B cell (primary cell): ENCODE measurements at regions not wholly inside any gene's neighbourhood (a gene's known extent, or its start where the extent isn't known, plus 50 kb on each side); places are given as distances from the start of the nearest gene placed in this dataset.

Source experiments
- CTCF ChIP-seq: fragments of 200-600 bp; IDR thresholded peaks from one replicate; pipeline ENCODE4 v1.8.0; 2022; ENCODE audit warnings: antibody characterized with exemption, mild to moderate bottlenecking
- EZH2 ChIP-seq: IDR thresholded peaks from 2 replicates; pipeline ENCODE4 v1.6.1; 2012; ENCODE audit warnings: borderline replicate concordance, low read depth, mild to moderate bottlenecking, moderate library complexity, low read length; ENCODE audit not compliant: insufficient read depth, poor library complexity, severe bottlenecking

- TF ChIP-seq CTCF (no peak), EZH2 (no peak)
Observed at GRCh38 chr14:30142216-30142615, 214.6 kb upstream of the PRKD1 start.
